B cell (primary cell): ENCODE measurements at regions not wholly inside any gene's neighbourhood (a gene's known extent, or its start where the extent isn't known, plus 50 kb on each side); places are given as distances from the start of the nearest gene placed in this dataset.

Experiments
- ATAC-seq: fragments of 200-7000 bp; cut with Tn5 transposase; one replicate; pipeline ENCODE4 v1.10.0; 2021; ENCODE audit warnings: low read depth, mild to moderate bottlenecking, moderate number of reproducible peaks, moderate library complexity
- CTCF ChIA-PET: fragments of 350-600 bp; sonication (Branson Sonifier 250); formaldehyde crosslinking; loops from one replicate; lab custom pipeline; 2021; ENCODE audit warnings: antibody characterized with exemption, inconsistent platforms; lab: Charles Lee
- POLR2A ChIA-PET: fragments of 350-600 bp; sonication (Branson Sonifier 250); formaldehyde crosslinking; loops from one replicate; lab custom pipeline; 2021; ENCODE audit warnings: antibody characterized with exemption; lab: Charles Lee
- DNase-seq: peaks from one replicate; pipeline ENCODE4 v3.0.0; 2013
- H2AFZ ChIP-seq: 2 replicates; pipeline ENCODE4 v1.6.1; 2012; ENCODE audit warnings: mild to moderate bottlenecking, low read depth, low read length; ENCODE audit not compliant: insufficient read depth, poor library complexity, severe bottlenecking
- H3K27ac ChIP-seq, 2 donors: 1 replicate in 1 of 2; 2 replicates in 1 of 2; pipeline ENCODE4 v1.5.1; 2012 to 2013; ENCODE audit warnings: low read length in 2 of 2, mild to moderate bottlenecking in 2 of 2, moderate library complexity in 1 of 2
- H3K27me3 ChIP-seq, 4 experiments: fragments of 200-600 bp in 1 of 4; sonication (generic) in 1 of 4; replicated peaks in 1 of 4; 1 replicate in 2 of 4; 2 replicates in 2 of 4; pipeline versions ENCODE4 v1.6.1 to v1.7.0; 2013 to 2016; ENCODE audit warnings: low read length in 3 of 4, mild to moderate bottlenecking in 2 of 4, mixed read lengths in 1 of 4, moderate library complexity in 1 of 4; ENCODE audit not compliant: insufficient read depth in 4 of 4, control insufficient read depth in 3 of 4; ENCODE audit errors: control extremely low read depth in 1 of 4
- H3K36me3 ChIP-seq, 2 experiments: replicated peaks in 1 of 2; 1 replicate in 1 of 2; 2 replicates in 1 of 2; pipeline versions ENCODE4 v1.6.1 to v1.7.1; 2013; ENCODE audit warnings: low read length in 1 of 2; ENCODE audit not compliant: insufficient read depth in 2 of 2, control insufficient read depth in 1 of 2; ENCODE audit errors: control extremely low read depth in 1 of 2, extremely low read depth in 1 of 2
- H3K4me1 ChIP-seq, 2 donors: fragments of 200-600 bp in 1 of 2; sonication (generic) in 1 of 2; 1 replicate in 1 of 2; 2 replicates in 1 of 2; pipeline versions ENCODE4 v1.5.1 to v1.6.1; 2013 to 2017; ENCODE audit warnings: low read length in 2 of 2; ENCODE audit not compliant: control insufficient read depth in 2 of 2, insufficient read depth in 2 of 2
- H3K4me2 ChIP-seq: replicated peaks from 2 replicates; pipeline ENCODE3; 2012; ENCODE audit warnings: mild to moderate bottlenecking, low read depth, low read length; ENCODE audit not compliant: poor library complexity, severe bottlenecking
- H3K4me3 ChIP-seq, 5 experiments: fragments of 200-600 bp in 1 of 5; sonication (generic) in 1 of 5; 1 replicate in 3 of 5; 2 replicates in 2 of 5; pipeline versions ENCODE4 v1.5.1 to v1.7.0; 2011 to 2016; ENCODE audit warnings: low read length in 4 of 5, mild to moderate bottlenecking in 4 of 5, low read depth in 2 of 5, control low read depth in 1 of 5, moderate library complexity in 1 of 5; ENCODE audit not compliant: insufficient read depth in 1 of 5; ENCODE audit errors: control extremely low read depth in 1 of 5, extremely low read depth in 1 of 5
- H3K79me2 ChIP-seq: fragments of 200-600 bp; sonication (generic); one replicate; pipeline ENCODE4 v1.6.0; 2016; ENCODE audit warnings: low read length; ENCODE audit not compliant: control insufficient read depth, insufficient read depth
- H3K9ac ChIP-seq: fragments of 200-600 bp; sonication (generic); 2 replicates; pipeline ENCODE4 v1.6.1; 2017; ENCODE audit warnings: mild to moderate bottlenecking, low read length, moderate library complexity
- H3K9me3 ChIP-seq, 3 donors: one replicate each; pipeline versions ENCODE4 v1.6.1 to v1.7.1; 2013; ENCODE audit warnings: low read length in 2 of 3; ENCODE audit not compliant: control insufficient read depth in 2 of 3, insufficient read depth in 1 of 3; ENCODE audit errors: control extremely low read depth in 1 of 3
- H4K20me1 ChIP-seq: 2 replicates; pipeline ENCODE4 v1.6.0; 2012; ENCODE audit warnings: mild to moderate bottlenecking, low read length; ENCODE audit not compliant: insufficient read depth, control insufficient read depth, poor library complexity, severe bottlenecking
- H3K27ac Mint-ChIP-seq: one replicate; pipeline ENCODE4 v1.8.0; 2021; ENCODE audit warnings: mixed read lengths
- H3K27me3 Mint-ChIP-seq: one replicate; pipeline ENCODE4 v1.8.0; 2021; ENCODE audit warnings: mixed read lengths
- H3K4me1 Mint-ChIP-seq: one replicate; pipeline ENCODE4 v1.8.0; 2021; ENCODE audit warnings: mixed read lengths
- H3K4me3 Mint-ChIP-seq: one replicate; pipeline ENCODE4 v1.8.0; 2021; ENCODE audit warnings: mixed read lengths
- H3K9me3 Mint-ChIP-seq: one replicate; pipeline ENCODE4 v1.8.0; 2022; ENCODE audit warnings: mixed read lengths; ENCODE audit not compliant: insufficient read depth
- EZH2 ChIP-seq: IDR thresholded peaks from 2 replicates; pipeline ENCODE4 v1.6.1; 2012; ENCODE audit warnings: borderline replicate concordance, low read depth, mild to moderate bottlenecking, moderate library complexity, low read length; ENCODE audit not compliant: insufficient read depth, poor library complexity, severe bottlenecking
- WGBS: methylation state at CpG from one replicate; pipeline ENCODE4 v1.1.5; 2013; ENCODE audit warnings: missing lambda C conversion rate; ENCODE audit not compliant: insufficient coverage; 5-methylcytosine and 5-hydroxymethylcytosine counted together
- intact Hi-C: fragments of 100-400 bp; cut with micrococcal nuclease; formaldehyde crosslinking; loops from one replicate; pipeline ENCODE4 v1.10.0; 2022
- TF ChIP-seq, protein P1 (sequence below): fragments of 200-600 bp; IDR thresholded peaks from one replicate; pipeline ENCODE4 v1.8.0; 2022; ENCODE audit warnings: antibody characterized with exemption, mild to moderate bottlenecking

DNA sequence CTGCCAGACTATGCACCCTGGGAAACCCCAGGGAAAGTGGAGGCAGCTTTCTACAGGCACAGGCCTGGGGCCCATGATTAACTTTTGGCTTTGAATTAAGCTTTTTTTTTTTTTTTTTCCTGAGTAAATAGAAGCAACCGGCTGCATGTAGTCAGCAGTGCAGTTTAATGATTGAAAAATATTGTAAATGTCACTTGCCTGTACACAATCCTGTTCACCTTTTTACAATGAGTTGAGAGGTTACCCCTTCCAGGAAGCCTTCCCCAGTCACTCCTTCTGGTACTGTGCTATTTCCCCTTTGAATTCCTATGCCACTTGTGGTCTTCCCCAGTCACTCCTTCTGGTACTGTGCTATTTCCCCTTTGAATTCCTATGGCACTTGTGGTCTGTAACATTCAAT lies 475.6 kb downstream of the TDRD15 start:
- TF ChIP-seq, protein P1, sequence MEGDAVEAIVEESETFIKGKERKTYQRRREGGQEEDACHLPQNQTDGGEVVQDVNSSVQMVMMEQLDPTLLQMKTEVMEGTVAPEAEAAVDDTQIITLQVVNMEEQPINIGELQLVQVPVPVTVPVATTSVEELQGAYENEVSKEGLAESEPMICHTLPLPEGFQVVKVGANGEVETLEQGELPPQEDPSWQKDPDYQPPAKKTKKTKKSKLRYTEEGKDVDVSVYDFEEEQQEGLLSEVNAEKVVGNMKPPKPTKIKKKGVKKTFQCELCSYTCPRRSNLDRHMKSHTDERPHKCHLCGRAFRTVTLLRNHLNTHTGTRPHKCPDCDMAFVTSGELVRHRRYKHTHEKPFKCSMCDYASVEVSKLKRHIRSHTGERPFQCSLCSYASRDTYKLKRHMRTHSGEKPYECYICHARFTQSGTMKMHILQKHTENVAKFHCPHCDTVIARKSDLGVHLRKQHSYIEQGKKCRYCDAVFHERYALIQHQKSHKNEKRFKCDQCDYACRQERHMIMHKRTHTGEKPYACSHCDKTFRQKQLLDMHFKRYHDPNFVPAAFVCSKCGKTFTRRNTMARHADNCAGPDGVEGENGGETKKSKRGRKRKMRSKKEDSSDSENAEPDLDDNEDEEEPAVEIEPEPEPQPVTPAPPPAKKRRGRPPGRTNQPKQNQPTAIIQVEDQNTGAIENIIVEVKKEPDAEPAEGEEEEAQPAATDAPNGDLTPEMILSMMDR = no peak
- TF ChIP-seq EZH2 = no peak
- POLR2A ChIA-PET = no interaction called here
- Histone ChIP-seq H3K4me2 (no peak overlapping the region), H3K4me1 (no peaks in the 10 kb centered on the region), H3K4me3 (no peak overlapping the region), H3K27ac (no peak overlapping the region), H3K27me3 (no peaks in the 10 kb centered on the region), H3K9ac (no peak overlapping the region), H3K9me3 (peaks cover 0 to 4% (median 0%) of the 10 kb centered on the region in 3 donors), H4K20me1 (no peaks in the 10 kb centered on the region), H3K79me2 (no peaks in the 10 kb centered on the region), H3K36me3 (no peaks in the 10 kb centered on the region), H2AFZ (no peak overlapping the region)
- WGBS = no CpG with 5 or more reads among the region's 1 CpG
- DNase-seq (no peak), ATAC-seq (no peak)
- no peak overlapping the region for H3K27ac Mint-ChIP-seq
- CTCF ChIA-PET = no interaction called here
- H3K4me1 Mint-ChIP-seq = no peaks in the 10 kb centered on the region
- intact Hi-C loops = no loop called here
- peaks cover 2% of the 10 kb centered on the region for H3K9me3 Mint-ChIP-seq
- H3K4me3 Mint-ChIP-seq = no peak overlapping the region
- no peaks in the 10 kb centered on the region for H3K27me3 Mint-ChIP-seq

DNA sequence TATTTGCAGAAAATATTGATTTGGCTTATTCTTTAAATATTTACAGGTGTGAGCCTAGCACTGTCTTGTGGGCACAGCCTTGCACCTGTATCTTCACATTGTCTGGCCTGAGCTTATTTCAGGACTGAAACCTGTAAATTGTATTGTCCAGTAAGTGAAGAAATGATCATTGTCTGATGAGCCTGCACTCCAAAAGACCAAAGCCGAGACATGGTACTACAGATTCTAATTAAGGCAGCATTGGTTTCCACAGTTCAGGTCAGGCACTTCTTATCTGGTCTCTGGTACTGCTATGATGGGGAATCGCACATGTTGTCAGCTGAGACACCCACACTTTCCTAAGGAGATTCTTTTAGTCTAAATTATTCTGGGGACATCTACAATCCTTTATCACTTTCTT lies 479.0 kb downstream of the TDRD15 start:
- Mint-ChIP-seq H3K27ac (no peak overlapping the region), H3K9me3 (peaks cover 4% of the 10 kb centered on the region), H3K4me1 (no peaks in the 10 kb centered on the region), H3K4me3 (no peak overlapping the region), H3K27me3 (no peaks in the 10 kb centered on the region)
- Histone ChIP-seq H3K9me3 (peaks cover 0 to 3% (median 0%) of the 10 kb centered on the region in 3 donors), H3K27me3 (no peaks in the 10 kb centered on the region), H3K36me3 (no peaks in the 10 kb centered on the region), H3K4me2 (no peak overlapping the region), H3K4me1 (no peaks in the 10 kb centered on the region), H3K4me3 (no peak overlapping the region), H3K9ac (no peak overlapping the region), H4K20me1 (no peaks in the 10 kb centered on the region), H3K79me2 (no peaks in the 10 kb centered on the region), H2AFZ (no peak overlapping the region), H3K27ac (no peak overlapping the region)
- DNase-seq (no peak), ATAC-seq (no peak)
- no CpG with 5 or more reads among the region's 2 CpGs for WGBS
- CTCF ChIA-PET = no interaction called here
- intact Hi-C loops = no loop called here
- TF ChIP-seq, protein P1 = no peak
- TF ChIP-seq EZH2 = no peak
- POLR2A ChIA-PET = no interaction called here
